ENCODE measurements at regions not wholly inside any gene's neighbourhood (a gene's known extent, or its start where the extent isn't known, plus 50 kb on each side); places are given as distances from the start of the nearest gene placed in this dataset.
"Not testable (repeated sequence)": the region's sequence is repeated elsewhere in the genome, so short reads cannot be mapped to it uniquely, and the experiment has no call there.

GRCh38 chr18:51570071-51570470, 372.6 kb upstream of the MEX3C start:
- in situ Hi-C loops (cut with MboI); DNase-seq (ENCODE audit: extremely low read depth in 1 of 4, low spot score in 3 of 4); H2AFZ ChIP-seq (ENCODE audit: low read depth, low read length); H3K27ac ChIP-seq (ENCODE audit: extremely low read depth, low read depth, low read length); H3K36me3 ChIP-seq (ENCODE audit: control insufficient read depth, insufficient read depth, low read length); H3K4me3 ChIP-seq; BruUV-seq (replicated peaks); H3K4me1 ChIP-seq (replicated peaks in 1 of 2; ENCODE audit: control insufficient read depth in 2 of 2, insufficient read depth in 2 of 2, low read length in 2 of 2); FAIRE-seq; H3K9me3 ChIP-seq (replicated peaks; ENCODE audit: control insufficient read depth, insufficient read depth, low read depth, low read length); ATAC-seq; CTCF ChIA-PET (ENCODE audit: low intra/inter-chr PET ratio); POLR2A ChIA-PET; H3K4me2 ChIP-seq (ENCODE audit: insufficient read depth, low read length); H3K79me2 ChIP-seq (ENCODE audit: control insufficient read depth, insufficient read depth, low read length); H3K9me1 ChIP-seq (ENCODE audit: control insufficient read depth, insufficient read depth, low read length); H3K27me3 ChIP-seq (ENCODE audit: control insufficient read depth in 2 of 2, insufficient read depth in 2 of 2, low read length in 2 of 2); H3K9ac ChIP-seq (ENCODE audit: insufficient read depth in 1 of 2, low read depth in 2 of 2, low read length in 2 of 2); H4K20me1 ChIP-seq (replicated peaks; ENCODE audit: control insufficient read depth, insufficient read depth, low read length): not testable (repeated sequence)
- WGBS (ENCODE audit: insufficient coverage, low coverage, missing lambda C conversion rate): 0% methylated on average over 3 of the region's 4 CpGs
- intact Hi-C loops (cut with micrococcal nuclease): loop anchor here (5.0 kb wide), 1 partner anchor 122 kb away; no protein-coding TSS in a partner anchor

DNA sequence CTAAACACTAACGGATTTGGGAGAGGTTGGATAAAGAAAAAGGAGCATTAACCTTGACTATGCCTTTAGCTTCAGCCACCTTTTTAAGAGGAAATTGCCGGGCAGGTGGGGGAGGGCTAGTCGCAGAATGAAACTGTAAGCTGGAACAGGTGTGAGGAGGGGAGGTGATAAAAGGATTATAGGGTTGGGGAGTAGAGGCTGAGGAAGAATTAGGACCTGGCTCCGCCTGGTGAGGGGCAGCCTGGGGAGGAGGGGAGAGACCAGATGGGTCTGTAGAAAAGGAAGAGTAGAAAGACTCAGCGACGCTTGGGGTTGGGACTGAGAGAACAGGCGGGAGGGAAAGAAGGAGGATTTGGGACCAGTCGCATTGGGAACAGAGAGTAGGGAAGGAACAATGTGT, 376.4 kb upstream of the MEX3C start:
- FAIRE-seq; H3K9ac ChIP-seq (ENCODE audit: insufficient read depth in 1 of 2, low read depth in 2 of 2, low read length in 2 of 2); H4K20me1 ChIP-seq (replicated peaks; ENCODE audit: control insufficient read depth, insufficient read depth, low read length); CTCF ChIA-PET (ENCODE audit: low intra/inter-chr PET ratio); H2AFZ ChIP-seq (ENCODE audit: low read depth, low read length); H3K27me3 ChIP-seq (ENCODE audit: control insufficient read depth in 2 of 2, insufficient read depth in 2 of 2, low read length in 2 of 2); H3K4me3 ChIP-seq; in situ Hi-C loops (cut with MboI); ATAC-seq; H3K36me3 ChIP-seq (ENCODE audit: control insufficient read depth, insufficient read depth, low read length); H3K27ac ChIP-seq (ENCODE audit: extremely low read depth, low read depth, low read length); H3K9me1 ChIP-seq (ENCODE audit: control insufficient read depth, insufficient read depth, low read length); H3K9me3 ChIP-seq (replicated peaks; ENCODE audit: control insufficient read depth, insufficient read depth, low read depth, low read length); BruUV-seq (replicated peaks); H3K4me1 ChIP-seq (replicated peaks in 1 of 2; ENCODE audit: control insufficient read depth in 2 of 2, insufficient read depth in 2 of 2, low read length in 2 of 2); DNase-seq (ENCODE audit: extremely low read depth in 1 of 4, low spot score in 3 of 4); POLR2A ChIA-PET; H3K4me2 ChIP-seq (ENCODE audit: insufficient read depth, low read length); H3K79me2 ChIP-seq (ENCODE audit: control insufficient read depth, insufficient read depth, low read length): not testable (repeated sequence)
- intact Hi-C loops (cut with micrococcal nuclease): loop anchor here (5.0 kb wide), 1 partner anchor 118 kb away; no protein-coding TSS in a partner anchor
- 0% methylated on average over 1 of the region's 8 CpGs for WGBS (ENCODE audit: insufficient coverage, low coverage, missing lambda C conversion rate)

Measured in K562 (cell line).